H1 (cell line): ENCODE measurements at regions not wholly inside any gene's neighbourhood (a gene's known extent, or its start where the extent isn't known, plus 50 kb on each side); places are given as distances from the start of the nearest gene placed in this dataset.

ENCODE experiments used
- CTCF ChIA-PET: fragments of 300-600 bp; sonication (Branson Sonifier 250); formaldehyde crosslinking; loops from one replicate; lab custom pipeline; 2021; ENCODE audit not compliant: partially characterized antibody; lab: Charles Lee
- POLR2A ChIA-PET: fragments of 300-600 bp; sonication (Branson Sonifier 250); formaldehyde crosslinking; loops from one replicate; lab custom pipeline; 2021; ENCODE audit warnings: inconsistent platforms; ENCODE audit not compliant: partially characterized antibody; lab: Charles Lee
- DNase-seq, 2 experiments: peaks; one replicate each; pipeline versions ENCODE4 v3.0.0 to v3.0.0-alpha.2; 2010 to 2022; ENCODE audit warnings: low spot score in 2 of 2, low read depth in 1 of 2, mixed read lengths in 1 of 2
- FAIRE-seq: peaks from 2 replicates; lab custom pipeline; 2011; peaks lifted over from hg19 to GRCh38; lab: Jason Lieb, UNC
- H2AFZ ChIP-seq: 2 replicates; pipeline ENCODE4 v1.8.1; 2012; ENCODE audit warnings: low read length, inconsistent platforms
- H2AK5ac ChIP-seq: 2 replicates; pipeline ENCODE4 v1.6.1; 2013; ENCODE audit warnings: low read depth, low read length
- H2BK120ac ChIP-seq: replicated peaks from 2 replicates; pipeline ENCODE3; 2013; ENCODE audit warnings: low read depth, low read length, inconsistent platforms
- H2BK12ac ChIP-seq: 2 replicates; pipeline ENCODE4 v1.6.1; 2013; ENCODE audit warnings: low read depth, low read length
- H2BK15ac ChIP-seq: 2 replicates; pipeline ENCODE4 v1.6.1; 2013; ENCODE audit warnings: low read length
- H2BK20ac ChIP-seq: 2 replicates; pipeline ENCODE4 v1.6.1; 2013; ENCODE audit warnings: low read length
- H2BK5ac ChIP-seq: 2 replicates; pipeline ENCODE4 v1.6.1; 2013; ENCODE audit warnings: low read depth, low read length
- H3K14ac ChIP-seq: 2 replicates; pipeline ENCODE4 v1.6.1; 2013; ENCODE audit warnings: inconsistent platforms; ENCODE audit not compliant: insufficient read length
- H3K18ac ChIP-seq: 2 replicates; pipeline ENCODE4 v1.6.1; 2013; ENCODE audit warnings: low read length; ENCODE audit errors: extremely low read depth
- H3K23ac ChIP-seq: 2 replicates; pipeline ENCODE4 v1.6.1; 2013; ENCODE audit warnings: inconsistent platforms; ENCODE audit not compliant: insufficient read length
- H3K23me2 ChIP-seq: 2 replicates; pipeline ENCODE4 v1.6.1; 2013; ENCODE audit warnings: low read depth, low read length
- H3K27ac ChIP-seq: 2 replicates; pipeline ENCODE4 v1.6.1; 2011; ENCODE audit warnings: low read depth, low read length, inconsistent platforms
- H3K27me3 ChIP-seq, 4 experiments: replicated peaks in 1 of 4; 1 replicate in 1 of 4; 2 replicates in 3 of 4; pipeline versions ENCODE4 v1.6.1 to v1.8.1; 2011 to 2013; ENCODE audit warnings: low read length in 3 of 4, mild to moderate bottlenecking in 3 of 4, inconsistent platforms in 2 of 4, mixed read lengths in 2 of 4, moderate library complexity in 1 of 4; ENCODE audit not compliant: control insufficient read depth in 3 of 4, insufficient read depth in 3 of 4; ENCODE audit errors: extremely low read depth in 1 of 4
- H3K36me3 ChIP-seq, 4 experiments: 2 replicates each; pipeline versions ENCODE4 v1.6.1 to v1.8.1; 2011 to 2013; ENCODE audit warnings: mild to moderate bottlenecking in 4 of 4, low read length in 3 of 4, moderate library complexity in 2 of 4, control low read depth in 1 of 4, inconsistent platforms in 1 of 4; ENCODE audit not compliant: insufficient read depth in 4 of 4, control insufficient read depth in 2 of 4
- H3K4ac ChIP-seq: replicated peaks from 2 replicates; pipeline ENCODE3; 2013; ENCODE audit warnings: low read length, low read depth, mixed read lengths, inconsistent platforms; ENCODE audit not compliant: insufficient read length
- H3K4me1 ChIP-seq, 4 experiments: replicated peaks in 1 of 4; 1 replicate in 1 of 4; 2 replicates in 3 of 4; pipeline versions ENCODE4 v1.6.1 to v1.8.1; 2011 to 2013; ENCODE audit warnings: low read length in 3 of 4, inconsistent platforms in 2 of 4, mixed read lengths in 1 of 4; ENCODE audit not compliant: insufficient read depth in 4 of 4, control insufficient read depth in 3 of 4
- H3K4me2 ChIP-seq, 2 experiments: 2 replicates each; pipeline versions ENCODE4 v1.6.1 to v1.8.1; 2011 to 2013; ENCODE audit warnings: low read depth in 2 of 2, low read length in 2 of 2, control low read depth in 1 of 2, inconsistent platforms in 1 of 2, mild to moderate bottlenecking in 1 of 2; ENCODE audit not compliant: insufficient read depth in 1 of 2
- H3K4me3 ChIP-seq, 4 experiments: fragments of 200-600, 300-600 bp in 1 of 4; sonication (generic), shearing (Covaris generic), sonication (Bioruptor Twin) in 1 of 4; 2 replicates each; pipeline versions ENCODE4 v1.5.1 to v1.8.1; 2011 to 2016; ENCODE audit warnings: low read length in 4 of 4, low read depth in 3 of 4, control low read depth in 2 of 4, inconsistent platforms in 2 of 4, mild to moderate bottlenecking in 2 of 4, mixed read lengths in 1 of 4, moderate library complexity in 1 of 4; ENCODE audit not compliant: insufficient read depth in 2 of 4; ENCODE audit errors: extremely low read depth in 1 of 4
- H3K56ac ChIP-seq: replicated peaks from 2 replicates; pipeline ENCODE3; 2013; ENCODE audit warnings: low read depth, mild to moderate bottlenecking, mixed read lengths, low read length, inconsistent platforms; ENCODE audit not compliant: insufficient read length
- H3K79me1 ChIP-seq: 2 replicates; pipeline ENCODE4 v1.6.1; 2013; ENCODE audit warnings: low read depth, low read length, control low read depth
- H3K79me2 ChIP-seq, 2 experiments: 2 replicates each; pipeline versions ENCODE4 v1.6.1 to v1.8.1; 2012 to 2013; ENCODE audit warnings: low read length in 2 of 2, mild to moderate bottlenecking in 2 of 2, inconsistent platforms in 1 of 2; ENCODE audit not compliant: insufficient read depth in 2 of 2, control insufficient read depth in 1 of 2
- H3K9ac ChIP-seq, 4 experiments: replicated peaks in 1 of 4; 1 replicate in 1 of 4; 2 replicates in 3 of 4; pipeline versions ENCODE4 v1.6.1 to v1.8.1; 2011 to 2013; ENCODE audit warnings: low read depth in 3 of 4, low read length in 3 of 4, control low read depth in 2 of 4, mild to moderate bottlenecking in 2 of 4, moderate library complexity in 2 of 4, inconsistent platforms in 1 of 4; ENCODE audit errors: extremely low read depth in 1 of 4
- H3K9me3 ChIP-seq, 2 experiments: 2 replicates each; pipeline versions ENCODE4 v1.6.1 to v1.8.1; 2012 to 2013; ENCODE audit warnings: mild to moderate bottlenecking in 2 of 2, moderate library complexity in 2 of 2, control low read depth in 1 of 2, inconsistent platforms in 1 of 2, low read depth in 1 of 2, low read length in 1 of 2, mixed read lengths in 1 of 2; ENCODE audit not compliant: insufficient read depth in 2 of 2
- H4K20me1 ChIP-seq, 2 experiments: replicated peaks in 1 of 2; 2 replicates each; pipeline versions ENCODE3 to v1.8.1; 2011 to 2013; ENCODE audit warnings: inconsistent platforms in 2 of 2, low read length in 2 of 2, mild to moderate bottlenecking in 1 of 2; ENCODE audit not compliant: insufficient read depth in 2 of 2, control insufficient read depth in 1 of 2
- H4K5ac ChIP-seq: 2 replicates; pipeline ENCODE4 v1.6.1; 2013; ENCODE audit warnings: low read length, low read depth, mixed read lengths, inconsistent platforms; ENCODE audit not compliant: insufficient read length
- H4K8ac ChIP-seq: 2 replicates; pipeline ENCODE4 v1.8.0; 2013; ENCODE audit warnings: mild to moderate bottlenecking, moderate library complexity, low read length, inconsistent platforms; ENCODE audit not compliant: insufficient read depth; ENCODE audit errors: extremely low read depth
- H4K91ac ChIP-seq: replicated peaks from 2 replicates; pipeline ENCODE3; 2013; ENCODE audit warnings: low read length, mixed read lengths, inconsistent platforms; ENCODE audit not compliant: insufficient read length
- CBX8 ChIP-seq: fragments of 300-800, 300-1000 bp; sonication (generic); IDR thresholded peaks from 2 replicates; pipeline ENCODE4 v1.7.1; 2016; ENCODE audit warnings: low read depth, low read length, borderline replicate concordance
- POU5F1 ChIP-seq: IDR thresholded peaks from 2 replicates; pipeline ENCODE4 v1.6.1; 2011; ENCODE audit warnings: low read depth, mild to moderate bottlenecking, low read length, moderate library complexity
- WGBS, 2 experiments: shearing (Covaris generic) in 1 of 2; methylation state at CpG; one replicate each; pipeline versions ENCODE4 v1.1.6 to v1.1.7; 2013 to 2015; ENCODE audit warnings: low lambda C conversion rate in 2 of 2, mixed read lengths in 2 of 2, inconsistent platforms in 1 of 2, low coverage in 1 of 2, missing lambda C conversion rate in 1 of 2; ENCODE audit not compliant: insufficient replicate concordance in 2 of 2, insufficient coverage in 1 of 2, insufficient read length in 1 of 2; ENCODE audit errors: extremely low coverage in 1 of 2, missing lambda C conversion rate in 1 of 2; 5-methylcytosine and 5-hydroxymethylcytosine counted together

GRCh38 chr4:91904556-91904955 lies 399.2 kb upstream of the GRID2 start:
- no peak for DNase-seq
- POLR2A ChIA-PET: no interaction called here
- Histone ChIP-seq H4K8ac (no peak overlapping the region), H3K23ac (no peak overlapping the region), H3K4me2 (peak overlapping the region; percentile 35 to 52), H3K9me3 (no peaks in the 10 kb centered on the region), H2BK20ac (no peak overlapping the region), H3K9ac (no peak overlapping the region), H3K14ac (no peak overlapping the region), H3K79me2 (no peaks in the 10 kb centered on the region), H4K91ac (no peak overlapping the region), H3K79me1 (no peaks in the 10 kb centered on the region), H3K56ac (no peak overlapping the region), H4K5ac (peak overlapping the region; percentile 50), H3K4me1 (peaks cover 0 to 9% (median 5%) of the 10 kb centered on the region in 4 experiments; a peak in 4 of 7 replicates), H2BK5ac (peak overlapping the region; percentile 87; the same call in 1 of the 2 replicates), H4K20me1 (no peaks in the 10 kb centered on the region), H3K4ac (no peak overlapping the region), H2BK120ac (no peak overlapping the region), H3K27me3 (no peaks in the 10 kb centered on the region; a peak in 1 of 7 replicates), H3K4me3 (peak overlapping the region in 1 of 4 experiments; percentile 46; a peak in 1 of 8 replicates), H2BK12ac (no peak overlapping the region), H3K36me3 (no peaks in the 10 kb centered on the region), H2AK5ac (no peak overlapping the region), H2AFZ (no peak overlapping the region), H3K23me2 (no peaks in the 10 kb centered on the region), H3K18ac (no peak overlapping the region), H2BK15ac (no peak overlapping the region), H3K27ac (no peak overlapping the region)
- CTCF ChIA-PET: no interaction called here
- peak; percentile 24 for FAIRE-seq
- TF ChIP-seq CBX8: no peak
- TF ChIP-seq POU5F1: 0 out of 2 replicates have a peak, but pooled peaks have one; percentile 25
- WGBS, 2 experiments: 12% methylated on average over 1 of the region's 1 CpG; no CpG with 5 or more reads in 1 of the 2 experiments
